ENCODE measurements at regions not wholly inside any gene's neighbourhood (a gene's known extent, or its start where the extent isn't known, plus 50 kb on each side); places are given as distances from the start of the nearest gene placed in this dataset.

DNA sequence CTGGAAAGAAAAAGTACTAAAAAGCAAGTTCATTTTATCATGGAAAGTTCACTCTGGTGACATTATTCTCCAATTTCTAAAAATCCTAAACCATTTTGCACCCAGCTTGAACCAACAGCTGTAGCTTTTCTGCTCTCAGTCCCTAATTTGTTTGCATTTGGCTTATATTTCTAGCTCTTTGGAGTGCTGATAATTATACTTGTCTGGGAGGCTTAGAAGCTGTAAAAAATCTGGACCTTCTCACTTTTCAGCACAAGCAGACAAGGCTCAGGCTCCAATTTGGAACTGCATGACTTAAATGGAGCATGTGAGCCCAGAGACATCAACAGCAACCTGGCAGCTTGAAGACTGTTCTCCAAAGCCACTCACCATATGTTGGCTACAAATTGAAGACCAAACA is 170.9 kb upstream of the PCDH18 start:
- no peak overlapping the region for H3K27ac ChIP-seq
- TF ChIP-seq, protein P1, sequence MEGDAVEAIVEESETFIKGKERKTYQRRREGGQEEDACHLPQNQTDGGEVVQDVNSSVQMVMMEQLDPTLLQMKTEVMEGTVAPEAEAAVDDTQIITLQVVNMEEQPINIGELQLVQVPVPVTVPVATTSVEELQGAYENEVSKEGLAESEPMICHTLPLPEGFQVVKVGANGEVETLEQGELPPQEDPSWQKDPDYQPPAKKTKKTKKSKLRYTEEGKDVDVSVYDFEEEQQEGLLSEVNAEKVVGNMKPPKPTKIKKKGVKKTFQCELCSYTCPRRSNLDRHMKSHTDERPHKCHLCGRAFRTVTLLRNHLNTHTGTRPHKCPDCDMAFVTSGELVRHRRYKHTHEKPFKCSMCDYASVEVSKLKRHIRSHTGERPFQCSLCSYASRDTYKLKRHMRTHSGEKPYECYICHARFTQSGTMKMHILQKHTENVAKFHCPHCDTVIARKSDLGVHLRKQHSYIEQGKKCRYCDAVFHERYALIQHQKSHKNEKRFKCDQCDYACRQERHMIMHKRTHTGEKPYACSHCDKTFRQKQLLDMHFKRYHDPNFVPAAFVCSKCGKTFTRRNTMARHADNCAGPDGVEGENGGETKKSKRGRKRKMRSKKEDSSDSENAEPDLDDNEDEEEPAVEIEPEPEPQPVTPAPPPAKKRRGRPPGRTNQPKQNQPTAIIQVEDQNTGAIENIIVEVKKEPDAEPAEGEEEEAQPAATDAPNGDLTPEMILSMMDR (conservative IDR thresholded peaks at IDR 0.05): no peak

DNA sequence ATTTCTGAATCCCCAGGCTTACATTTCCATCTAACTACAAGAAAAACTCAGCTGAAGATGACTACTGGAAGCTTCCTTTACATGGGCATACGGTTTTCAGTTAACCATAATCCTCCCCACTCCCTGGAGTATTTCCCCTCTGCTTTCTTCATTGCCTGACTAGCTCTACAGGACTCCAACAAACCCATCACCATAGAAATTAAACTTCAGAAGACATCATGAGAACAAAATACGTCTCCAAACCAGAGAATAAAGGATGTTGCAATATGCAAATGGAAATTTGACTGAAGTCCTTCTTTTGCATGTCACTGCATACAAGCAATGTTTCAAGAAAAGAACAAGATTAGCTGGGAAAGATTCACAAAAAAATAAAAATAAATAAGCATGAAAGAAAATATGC is 170.2 kb upstream of the PCDH18 start:
- TF ChIP-seq, protein P1 (conservative IDR thresholded peaks at IDR 0.05): no peak
- no peak overlapping the region for H3K27ac ChIP-seq

DNA sequence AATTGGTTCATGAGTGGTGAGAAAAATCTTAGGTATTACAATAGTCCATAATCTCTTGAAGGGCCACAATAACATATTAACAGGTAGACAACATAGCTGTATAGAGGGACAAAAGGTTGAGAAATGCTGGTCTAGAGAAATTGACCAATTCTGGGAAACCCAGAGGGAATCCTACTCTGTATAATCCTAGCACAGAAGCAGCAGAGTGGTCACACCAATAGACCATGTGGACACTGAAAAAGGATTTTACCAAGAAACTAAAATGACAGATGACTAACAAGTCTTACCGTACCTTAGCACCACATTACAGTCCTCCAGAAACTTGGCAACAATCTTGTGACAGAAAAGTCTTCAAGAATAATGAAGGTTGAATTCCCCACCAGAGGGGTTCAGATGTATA is 169.1 kb upstream of the PCDH18 start:
- H3K27ac ChIP-seq: no peak overlapping the region
- TF ChIP-seq, protein P1 (conservative IDR thresholded peaks at IDR 0.05): no peak

DNA sequence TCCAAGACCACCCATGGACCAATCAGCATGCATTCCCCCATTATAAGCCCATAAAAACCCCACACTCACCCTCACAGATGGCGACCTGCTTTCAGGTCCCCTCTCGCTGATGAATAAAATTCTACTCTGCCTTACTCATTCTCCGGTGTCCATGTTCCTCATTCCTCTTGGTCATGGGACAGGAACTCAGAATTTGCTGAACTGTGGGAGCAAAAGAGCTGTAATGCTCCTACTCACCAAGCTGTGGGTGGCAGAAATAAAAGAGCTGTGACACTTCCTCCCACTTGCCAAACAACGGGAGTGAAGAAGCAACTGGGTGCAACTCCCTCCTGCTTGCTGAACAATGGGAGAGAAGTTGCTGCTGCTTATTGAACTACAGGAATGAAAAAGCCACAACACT is 168.5 kb upstream of the PCDH18 start:
- TF ChIP-seq, protein P1 (conservative IDR thresholded peaks at IDR 0.05): no peak

DNA sequence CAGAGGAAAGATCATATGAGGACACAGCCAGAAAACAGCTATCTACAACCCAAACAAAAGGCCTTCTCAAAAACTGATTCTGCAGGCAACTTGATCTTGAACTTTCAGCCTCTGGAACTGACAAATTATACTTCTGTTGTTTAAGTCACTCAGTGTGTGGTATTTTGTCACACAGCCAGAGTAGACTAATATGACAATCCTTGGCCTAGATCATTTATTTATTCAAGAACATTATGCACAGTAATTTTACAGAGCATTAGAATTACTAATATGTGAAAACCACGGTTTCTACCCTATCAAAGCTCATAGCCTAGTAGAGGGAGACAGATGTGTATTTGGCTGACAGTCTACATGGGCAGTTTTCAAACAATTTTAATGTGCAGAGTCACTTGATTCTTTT is 167.8 kb upstream of the PCDH18 start:
- no peak overlapping the region for H3K27ac ChIP-seq
- TF ChIP-seq, protein P1 (conservative IDR thresholded peaks at IDR 0.05): no peak

More for the DNA sequence above, 168.5 kb upstream of the PCDH18 start:
- H3K27ac ChIP-seq: no peak overlapping the region

DNA sequence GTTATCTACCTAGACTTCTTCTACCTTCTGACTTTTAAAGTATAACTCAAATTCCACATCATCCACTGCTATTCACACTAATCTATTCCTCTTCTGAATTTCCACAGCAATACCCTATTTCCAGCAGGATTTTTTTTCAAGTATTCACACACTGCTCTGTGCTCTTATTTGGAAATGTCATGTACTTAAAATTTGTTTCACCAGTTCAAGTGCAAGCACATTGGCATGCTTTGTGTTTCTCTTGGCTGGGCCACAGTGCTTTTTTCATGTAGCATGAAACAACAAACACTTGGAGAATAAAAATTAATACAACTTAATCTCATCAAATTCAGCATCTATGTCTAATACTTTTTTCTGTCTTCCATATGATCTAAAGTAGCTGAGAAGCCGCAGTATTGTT is 161.8 kb upstream of the PCDH18 start:
- H3K27ac ChIP-seq: no peak overlapping the region
- TF ChIP-seq, protein P1 (conservative IDR thresholded peaks at IDR 0.05): no peak

DNA sequence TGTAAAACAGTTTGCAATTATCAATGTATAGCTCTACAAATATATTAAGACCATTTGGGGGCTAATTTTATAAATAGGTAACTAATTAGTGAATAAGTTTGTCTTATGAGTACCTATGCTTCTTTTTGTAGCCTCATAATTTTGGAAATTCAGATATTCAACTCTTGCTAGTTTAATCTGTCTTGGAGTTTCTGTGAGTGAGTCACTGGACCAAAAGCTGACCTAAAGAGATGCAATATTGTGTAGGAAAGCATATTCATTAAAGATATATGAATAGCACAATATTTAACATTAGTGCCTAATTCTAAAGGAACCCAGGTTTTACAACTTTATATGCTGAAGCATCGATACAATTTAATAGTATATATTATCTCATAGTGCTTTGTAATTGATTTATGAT is 161.3 kb upstream of the PCDH18 start:
- TF ChIP-seq, protein P1 (conservative IDR thresholded peaks at IDR 0.05): no peak
- no peak overlapping the region for H3K27ac ChIP-seq

DNA sequence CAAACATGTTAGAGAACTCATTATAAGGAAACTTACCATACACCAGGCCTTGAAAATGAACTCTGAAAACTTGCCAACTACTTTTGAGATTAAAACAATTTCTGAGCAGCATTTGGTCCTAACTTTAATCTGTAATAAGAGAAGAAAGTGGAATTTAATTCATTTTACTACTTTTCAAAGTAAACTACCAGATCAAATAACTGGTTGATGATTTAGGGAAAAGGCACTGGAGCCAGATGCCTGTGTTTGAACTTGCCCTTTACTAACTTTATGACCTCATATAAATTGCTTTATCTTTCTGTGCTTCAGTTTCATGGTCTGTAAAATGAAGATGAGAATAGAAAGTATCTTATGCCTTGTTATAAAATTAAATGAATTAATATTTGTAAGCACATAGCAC is 159.9 kb upstream of the PCDH18 start:
- TF ChIP-seq, protein P1 (conservative IDR thresholded peaks at IDR 0.05): no peak
- no peak overlapping the region for H3K27ac ChIP-seq
